ENCODE measurements at regions not wholly inside any gene's neighbourhood (a gene's known extent, or its start where the extent isn't known, plus 50 kb on each side); places are given as distances from the start of the nearest gene placed in this dataset.

GRCh38 chr4:160810424-160810823 is 1353.4 kb downstream of the FSTL5 start:
- DNase-seq (no peak), ATAC-seq (no peak)
- no peaks in the 10 kb centered on the region for H3K9me3 ChIP-seq
- H3K36me3 ChIP-seq (ENCODE audit: low read depth), result no peaks in the 10 kb centered on the region
- H3K4me1 ChIP-seq (ENCODE audit: low read depth), result no peaks in the 10 kb centered on the region
- intact Hi-C loops (cut with DNase I, micrococcal nuclease), result no loop called here
- no peak for TF ChIP-seq CTCF (IDR thresholded peaks at IDR 0.05)
- no peak overlapping the region for H3K4me3 ChIP-seq

GRCh38 chr4:160810941-160811340 is 1352.9 kb downstream of the FSTL5 start:
- no peak for ATAC-seq
- no peak overlapping the region for H3K4me3 ChIP-seq
- intact Hi-C loops (cut with DNase I, micrococcal nuclease), result no loop called here
- TF ChIP-seq CTCF (IDR thresholded peaks at IDR 0.05), result no peak
- H3K36me3 ChIP-seq (ENCODE audit: low read depth), result no peaks in the 10 kb centered on the region
- no peaks in the 10 kb centered on the region for H3K9me3 ChIP-seq
- DNase-seq, result no peak
- H3K4me1 ChIP-seq (ENCODE audit: low read depth), result no peaks in the 10 kb centered on the region

- Histone ChIP-seq H3K4me1 (ENCODE audit: low read depth) (no peaks in the 10 kb centered on the region), H3K9me3 (no peaks in the 10 kb centered on the region), H3K4me3 (no peak overlapping the region), H3K36me3 (ENCODE audit: low read depth) (no peaks in the 10 kb centered on the region)
- no peak for TF ChIP-seq CTCF (IDR thresholded peaks at IDR 0.05)
- ATAC-seq (no peak), DNase-seq (no peak)
- intact Hi-C loops (cut with DNase I, micrococcal nuclease), result no loop called here
Observed at GRCh38 chr4:160811956-160812355, 1351.8 kb downstream of the FSTL5 start.

DNA sequence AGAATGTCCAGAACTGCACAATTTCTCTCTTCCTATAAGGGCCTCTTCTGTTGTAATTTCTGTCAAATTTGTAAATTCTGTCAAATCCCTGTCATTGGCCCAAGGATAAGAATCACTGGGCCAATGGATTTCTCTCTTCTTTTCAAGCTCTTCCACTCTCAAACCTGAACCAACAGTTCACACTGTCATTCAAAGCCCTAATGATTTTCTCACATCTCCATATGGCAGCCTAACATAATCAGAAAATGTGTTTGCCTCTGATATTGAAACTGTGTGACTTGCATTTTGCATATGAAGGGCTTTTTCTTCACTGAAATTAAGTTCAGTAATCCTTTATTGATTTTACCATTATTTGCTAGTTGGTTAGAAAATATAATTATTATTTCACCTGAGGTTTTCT is 1349.1 kb downstream of the FSTL5 start:
- Histone ChIP-seq H3K9me3 (no peaks in the 10 kb centered on the region), H3K4me3 (no peak overlapping the region), H3K36me3 (ENCODE audit: low read depth) (no peaks in the 10 kb centered on the region), H3K4me1 (ENCODE audit: low read depth) (no peaks in the 10 kb centered on the region)
- ATAC-seq (no peak), DNase-seq (no peak)
- intact Hi-C loops (cut with DNase I, micrococcal nuclease), result no loop called here
- no peak for TF ChIP-seq CTCF (IDR thresholded peaks at IDR 0.05)

DNA sequence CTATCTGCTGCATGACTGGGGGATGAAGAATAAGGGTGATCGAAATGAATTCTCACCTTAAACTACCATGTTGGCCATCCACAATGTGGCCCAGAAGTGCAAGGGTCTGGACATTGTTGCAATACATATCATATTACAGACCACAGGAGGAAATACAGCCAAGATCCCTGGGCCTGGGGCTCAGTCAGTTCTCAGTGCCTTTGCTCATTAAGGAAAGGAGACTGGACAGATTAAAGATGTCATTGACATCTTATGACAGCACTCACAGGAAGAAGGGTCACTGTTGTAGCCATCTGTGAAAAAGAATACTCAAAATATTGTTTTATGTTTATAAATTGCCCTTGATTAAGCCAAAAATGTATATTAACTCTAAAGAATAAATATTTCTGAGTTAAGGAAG is 1345.2 kb downstream of the FSTL5 start:
- ATAC-seq (no peak), DNase-seq (no peak)
- intact Hi-C loops (cut with DNase I, micrococcal nuclease), result no loop called here
- no peak for TF ChIP-seq CTCF (IDR thresholded peaks at IDR 0.05)
- Histone ChIP-seq H3K4me3 (no peak overlapping the region), H3K4me1 (ENCODE audit: low read depth) (no peaks in the 10 kb centered on the region), H3K9me3 (no peaks in the 10 kb centered on the region), H3K36me3 (ENCODE audit: low read depth) (no peaks in the 10 kb centered on the region)

DNA sequence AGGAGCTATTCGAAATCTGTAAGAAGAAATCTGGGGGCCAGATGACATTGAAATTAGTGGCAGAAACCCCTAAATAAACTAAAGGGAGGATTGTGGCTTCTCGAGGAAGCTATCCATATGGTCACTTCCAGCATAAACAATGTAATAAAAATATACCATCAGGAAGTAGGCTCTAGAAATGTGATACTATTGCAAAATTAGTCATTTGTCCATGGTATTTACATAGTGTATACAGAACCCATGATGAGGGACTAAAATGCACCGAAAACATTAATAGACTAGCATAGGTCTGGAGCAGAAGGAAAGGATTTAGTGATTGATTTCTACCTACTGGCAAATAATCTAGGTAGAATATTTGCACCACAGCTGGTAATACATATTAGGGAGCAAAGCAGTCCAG is 1344.0 kb downstream of the FSTL5 start:
- no peak for TF ChIP-seq CTCF (IDR thresholded peaks at IDR 0.05)
- DNase-seq (no peak), ATAC-seq (no peak)
- Histone ChIP-seq H3K4me3 (no peak overlapping the region), H3K4me1 (ENCODE audit: low read depth) (no peaks in the 10 kb centered on the region), H3K9me3 (no peaks in the 10 kb centered on the region), H3K36me3 (ENCODE audit: low read depth) (no peaks in the 10 kb centered on the region)
- intact Hi-C loops (cut with DNase I, micrococcal nuclease), result no loop called here

Measured in mucosa of descending colon (tissue), 3 donors.